Adrenal gland (tissue), 9 donors: ENCODE measurements at regions not wholly inside any gene's neighbourhood (a gene's known extent, or its start where the extent isn't known, plus 50 kb on each side); places are given as distances from the start of the nearest gene placed in this dataset.

Experiments used
- DNase-seq, 7 donors: peaks; one replicate each; pipeline ENCODE4 v3.0.0-alpha.2; 2019 to 2020
- H3K27ac ChIP-seq, 5 donors: fragments of 200-600 bp; sonication (generic) in 4 of 5; 1 replicate in 3 of 5; 2 replicates in 2 of 5; pipeline versions ENCODE4 v1.5.1 to v1.8.0; 2016 to 2020; ENCODE audit warnings: mild to moderate bottlenecking in 1 of 5
- H3K27me3 ChIP-seq: fragments of 200-600 bp; 2 replicates; pipeline ENCODE4 v1.8.0; 2021
- H3K36me3 ChIP-seq, 2 donors: fragments of 200-600 bp; replicated peaks in 1 of 2; 1 replicate in 1 of 2; 2 replicates in 1 of 2; pipeline versions ENCODE4 v1.5.1 to v1.8.0; 2018 to 2022
- H3K4me1 ChIP-seq, 2 donors: fragments of 200-600 bp; replicated peaks in 1 of 2; 1 replicate in 1 of 2; 2 replicates in 1 of 2; pipeline versions ENCODE4 v1.5.1 to v1.8.0; 2018 to 2021
- H3K4me3 ChIP-seq, 4 donors: fragments of 200-600 bp; sonication (generic) in 3 of 4; one replicate each; pipeline ENCODE4 v1.5.1; 2016 to 2018
- H3K9me3 ChIP-seq, 3 donors: fragments of 200-600 bp; sonication (generic) in 1 of 3; replicated peaks in 1 of 3; 1 replicate in 2 of 3; 2 replicates in 1 of 3; pipeline versions ENCODE4 v1.5.1 to v1.8.0; 2016 to 2021
- CTCF ChIP-seq, 6 experiments: fragments of 450-650 bp in 4 of 6; fragments of 200-600 bp in 2 of 6; sonication (generic) in 1 of 6; IDR thresholded peaks; 1 replicate in 5 of 6; 2 replicates in 1 of 6; pipeline versions ENCODE4 v1.5.1 to v1.8.0; 2016 to 2021; ENCODE audit warnings: antibody characterized with exemption in 6 of 6, mild to moderate bottlenecking in 2 of 6, moderate library complexity in 1 of 6
- POLR2A ChIP-seq, 2 donors: fragments of 450-650 bp; IDR thresholded peaks; one replicate each; pipeline ENCODE4 v1.6.1; 2017; ENCODE audit warnings: antibody characterized with exemption in 2 of 2, mild to moderate bottlenecking in 2 of 2, moderate library complexity in 1 of 2
- WGBS, 4 donors: extraction: QIAGEN DNeasy Blood & Tissue Kit in 2 of 4; methylation state at CpG; one replicate each; pipeline versions ENCODE4 v1.1.5 to v1.1.7; 2013 to 2017; 5-methylcytosine and 5-hydroxymethylcytosine counted together
- intact Hi-C, 2 donors: fragments of 100-400 bp; cut with DNase I; formaldehyde crosslinking; loops; one replicate each; pipeline versions ENCODE4 v1.14.1 to v1.15.0; 2022 to 2023
- donor health status: healthy with polysubstance abuse.
- donor health status: Bipolar disorder and iron deficiency.
- donor health status: DM: yes; HTN: yes; CAD: no.
- donor health status: DM: no; HTN: no; CAD: no.
- donor health status: DM: no; HTN: no; CAD: no.

GRCh38 chr14:94699831-94700230 is 70.1 kb downstream of the GSC start:
- WGBS, 4 donors: 50 to 72% (median 54%) methylated on average over 9 of the region's 9 CpGs
- Histone ChIP-seq H3K9me3 (no peaks in the 10 kb centered on the region), H3K4me1 (no peaks in the 10 kb centered on the region), H3K27me3 (no peaks in the 10 kb centered on the region), H3K4me3 (no peak overlapping the region), H3K36me3 (no peaks in the 10 kb centered on the region), H3K27ac (no peak overlapping the region)
- TF ChIP-seq POLR2A (IDR thresholded peaks at IDR 0.05) (no peak), CTCF (IDR thresholded peaks at IDR 0.05) (no peak)
- intact Hi-C loops: no loop called here
- no peak for DNase-seq

GRCh38 chr14:94697773-94698556 is 71.9 kb downstream of the GSC start:
- Histone ChIP-seq H3K27ac (no peak overlapping the region), H3K9me3 (no peaks in the 10 kb centered on the region), H3K4me1 (no peaks in the 10 kb centered on the region), H3K36me3 (no peaks in the 10 kb centered on the region), H3K27me3 (no peaks in the 10 kb centered on the region), H3K4me3 (no peak overlapping the region)
- TF ChIP-seq CTCF (IDR thresholded peaks at IDR 0.05) (no peak), POLR2A (IDR thresholded peaks at IDR 0.05) (no peak)
- DNase-seq: no peak
- WGBS, 4 donors: 52 to 61% (median 61%) methylated on average over 10 to 12 of the region's 12 CpGs
- intact Hi-C loops: no loop called here

DNA sequence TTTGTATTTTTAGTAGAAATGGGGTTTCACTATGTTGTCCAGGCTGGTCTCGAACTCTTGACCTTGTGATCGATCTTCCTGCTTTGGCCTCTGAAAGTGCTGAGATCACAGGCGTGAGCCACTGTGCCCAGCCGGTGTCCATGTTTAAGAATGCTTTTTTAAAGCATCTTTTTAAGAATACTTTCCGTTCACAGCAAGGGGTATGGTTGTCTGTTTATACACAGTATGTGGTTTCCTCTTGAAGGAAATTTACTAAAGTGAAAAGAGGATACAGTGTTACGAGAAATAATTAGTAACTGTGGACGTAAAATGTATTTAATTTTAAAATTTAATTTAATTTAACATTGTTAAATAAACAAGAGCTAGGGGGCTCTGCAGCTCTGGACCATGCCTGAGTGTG is 73.4 kb downstream of the GSC start:
- intact Hi-C loops: no loop called here
- no peaks in the 10 kb centered on the region for H3K4me1 ChIP-seq
- WGBS, 4 donors: 87 to 90% (median 88%) methylated on average over 7 of the region's 7 CpGs
- DNase-seq: no peak
- H3K36me3 ChIP-seq: no peaks in the 10 kb centered on the region
- no peak overlapping the region for H3K4me3 ChIP-seq
- H3K27ac ChIP-seq: no peak overlapping the region
- TF ChIP-seq CTCF (IDR thresholded peaks at IDR 0.05) (no peak), POLR2A (IDR thresholded peaks at IDR 0.05) (no peak)
- no peaks in the 10 kb centered on the region for H3K9me3 ChIP-seq
- H3K27me3 ChIP-seq: no peaks in the 10 kb centered on the region

- no peaks in the 10 kb centered on the region for H3K36me3 ChIP-seq
- no peak for TF ChIP-seq CTCF (IDR thresholded peaks at IDR 0.05)
- no peak for TF ChIP-seq POLR2A (IDR thresholded peaks at IDR 0.05)
- WGBS, 4 donors: 90 to 100% (median 91%) methylated on average over 3 to 18 of the region's 18 CpGs
- DNase-seq: no peak
- no peak overlapping the region for H3K4me3 ChIP-seq
- H3K27me3 ChIP-seq: no peaks in the 10 kb centered on the region
- H3K9me3 ChIP-seq: no peaks in the 10 kb centered on the region
- H3K27ac ChIP-seq: no peak overlapping the region
- intact Hi-C loops: no loop called here
- no peaks in the 10 kb centered on the region for H3K4me1 ChIP-seq
These were observed 74.7 kb downstream of the GSC start for GRCh38 chr14:94695231-94695630.
